ENCODE measurements at regions not wholly inside any gene's neighbourhood (a gene's known extent, or its start where the extent isn't known, plus 50 kb on each side); places are given as distances from the start of the nearest gene placed in this dataset.
"Not testable (repeated sequence)": the region's sequence is repeated elsewhere in the genome, so short reads cannot be mapped to it uniquely, and the experiment has no call there.

DNA sequence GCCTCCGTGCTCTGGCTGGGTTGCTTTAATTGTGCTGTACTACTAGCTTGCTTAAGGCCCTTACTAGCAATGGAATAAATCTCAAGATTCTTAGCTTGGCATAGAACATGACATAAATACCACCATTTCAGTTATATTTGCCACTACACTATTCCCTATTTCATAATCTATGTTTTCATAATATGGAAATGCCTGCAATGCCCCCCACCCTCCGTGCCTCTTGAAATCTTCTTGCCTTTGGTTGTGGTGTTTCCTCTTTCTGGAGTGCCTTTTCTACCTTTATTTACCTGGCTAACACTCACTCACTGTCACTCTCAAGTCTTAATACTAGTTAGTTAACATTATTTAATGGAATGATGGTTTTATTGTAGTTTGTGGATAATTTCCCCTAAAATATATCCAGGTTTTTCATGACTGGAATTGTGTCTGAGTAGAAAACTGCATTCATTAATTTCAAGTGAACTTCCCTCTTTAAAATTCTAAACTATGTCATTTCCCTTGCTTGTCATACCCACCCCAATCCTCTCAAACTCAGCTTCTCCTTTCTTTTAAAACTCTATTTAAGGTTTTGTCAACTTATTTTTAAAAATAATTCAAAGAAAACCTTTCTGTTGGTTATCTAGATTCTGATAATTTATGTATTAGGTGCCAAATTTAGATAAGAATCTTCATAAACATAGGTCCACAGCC, 521.7 kb upstream of the DAB2 start:
- no peak for DNase-seq

DNA sequence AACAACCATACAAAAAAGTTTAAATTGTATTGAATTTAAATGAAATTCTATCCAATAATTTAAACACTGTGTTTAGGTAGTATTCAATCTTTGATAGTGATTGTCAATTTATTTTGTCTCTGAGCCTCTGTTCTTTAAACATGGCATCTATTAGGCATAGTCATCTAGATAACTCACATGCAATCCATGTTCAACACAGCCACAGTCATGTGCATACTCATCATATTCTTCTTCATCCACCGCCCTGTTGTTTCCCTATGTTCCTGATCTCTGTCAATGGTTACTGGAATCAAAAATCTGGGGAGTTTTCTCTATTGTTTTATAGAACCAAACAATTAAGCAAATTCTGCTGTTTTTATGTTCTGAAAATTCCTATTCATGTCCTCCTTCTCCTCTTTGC, 521.1 kb upstream of the DAB2 start:
- DNase-seq: no peak

DNA sequence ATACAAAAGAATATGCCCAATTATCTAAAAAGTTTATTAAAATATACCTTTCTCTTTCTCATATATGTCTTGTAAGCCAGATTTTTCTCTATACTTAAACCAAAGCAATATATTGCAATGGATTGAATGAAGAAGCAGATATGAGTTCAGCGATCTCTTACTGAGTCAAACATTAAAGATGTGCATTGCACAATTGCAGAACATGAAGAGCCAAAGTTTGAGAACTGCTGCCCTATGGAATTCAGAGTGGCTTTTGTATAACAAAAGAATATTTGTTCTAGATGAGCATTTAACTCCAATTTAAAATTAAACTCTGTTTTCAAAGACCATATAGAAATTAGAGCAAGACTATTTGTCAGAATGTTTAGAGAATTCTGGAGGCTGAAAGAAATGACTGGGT, 519.0 kb upstream of the DAB2 start:
- DNase-seq: no peak

DNA sequence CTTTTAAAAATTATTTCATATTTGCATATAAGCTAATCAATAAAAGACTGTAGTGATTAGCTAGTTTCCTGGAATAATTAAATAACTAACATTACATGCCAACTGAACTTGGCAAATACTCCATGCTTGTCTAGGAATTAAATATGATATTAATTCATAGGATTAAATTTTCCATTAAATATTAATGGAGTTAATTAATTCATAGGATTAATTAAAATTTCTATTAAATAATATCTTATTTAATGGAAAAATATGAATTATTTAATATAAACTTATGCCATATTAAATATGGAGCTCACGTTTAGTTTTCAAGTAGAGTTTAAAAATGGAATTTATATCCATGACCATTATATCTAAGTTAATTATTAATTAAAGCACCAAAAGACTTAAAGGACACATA, 517.8 kb upstream of the DAB2 start:
- DNase-seq: no peak

DNA sequence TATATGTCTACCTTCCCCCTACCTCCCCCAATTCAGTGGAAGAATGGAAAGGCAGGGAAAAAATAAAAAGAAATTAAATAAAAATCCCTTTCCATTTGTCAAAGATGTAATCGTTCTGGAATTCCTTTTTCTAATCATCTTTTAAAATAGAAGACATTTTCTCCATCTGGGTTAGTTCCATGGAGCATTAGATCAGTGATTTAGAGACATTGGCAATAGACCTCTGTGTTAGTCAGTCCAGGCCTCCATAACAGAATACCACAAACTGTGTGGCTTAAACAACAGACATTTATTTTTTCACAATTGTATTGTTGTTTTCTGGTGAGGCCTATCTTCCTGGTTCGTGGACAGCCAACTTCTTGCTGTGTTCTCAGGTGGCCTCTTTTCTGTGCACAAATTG, 516.6 kb upstream of the DAB2 start:
- DNase-seq: no peak

DNA sequence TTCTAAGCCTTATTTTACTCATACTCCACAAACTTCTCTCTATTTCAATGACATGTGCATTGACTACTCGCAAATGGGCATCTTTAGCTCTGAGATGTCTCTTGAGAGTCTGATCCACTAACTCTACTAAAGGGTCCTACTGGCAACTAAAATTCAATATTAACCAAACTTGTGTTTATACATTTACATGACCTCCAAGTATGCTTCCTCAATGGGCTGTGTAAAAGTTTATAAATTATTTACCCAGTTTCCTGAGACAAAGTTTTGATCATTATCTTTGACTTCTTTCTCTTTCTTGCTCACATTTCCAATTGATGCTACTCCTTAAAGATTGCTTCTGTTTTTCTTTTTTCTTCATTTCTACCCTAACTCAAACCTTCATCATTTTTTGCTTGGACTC, 510.1 kb upstream of the DAB2 start:
- no peak for DNase-seq

DNA sequence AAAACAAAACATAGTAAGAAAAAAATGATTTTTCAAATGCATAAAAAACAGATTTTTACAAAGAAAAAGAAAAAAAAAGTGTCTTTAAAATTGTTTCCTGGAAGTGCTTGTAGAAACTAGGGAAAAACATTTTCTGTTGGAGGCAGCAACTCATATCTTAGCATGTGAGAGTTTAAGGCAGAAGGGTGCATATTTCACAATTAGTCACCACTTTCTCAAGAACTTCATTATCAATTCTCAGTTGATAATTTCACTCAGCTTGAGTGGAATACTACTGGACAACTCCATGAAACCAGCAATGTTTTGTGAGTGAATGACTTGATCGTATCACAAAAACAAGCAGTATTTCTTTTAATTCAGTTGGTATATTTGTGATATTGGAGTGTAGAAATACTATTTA, 508.3 kb upstream of the DAB2 start:
- DNase-seq: no peak

DNA sequence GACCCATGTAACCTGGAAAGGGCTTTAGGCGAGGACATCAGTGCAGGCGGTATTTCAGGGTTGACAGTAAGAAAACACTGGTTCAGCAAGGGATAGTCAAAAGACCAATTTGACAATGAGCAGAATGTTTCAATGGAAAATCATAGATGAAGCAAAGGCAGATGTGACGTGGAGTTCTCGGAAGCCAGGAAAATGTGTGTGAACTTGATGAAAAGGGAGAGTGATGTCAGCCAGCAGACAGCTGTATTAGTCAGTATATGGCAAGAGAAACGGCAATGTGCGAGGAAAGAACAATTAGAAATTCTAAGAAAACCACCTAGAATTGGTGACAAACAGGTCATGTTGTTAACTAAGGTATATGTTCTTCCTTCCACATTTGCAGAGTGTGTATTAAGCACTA, 503.9 kb upstream of the DAB2 start:
- DNase-seq: no peak

DNA sequence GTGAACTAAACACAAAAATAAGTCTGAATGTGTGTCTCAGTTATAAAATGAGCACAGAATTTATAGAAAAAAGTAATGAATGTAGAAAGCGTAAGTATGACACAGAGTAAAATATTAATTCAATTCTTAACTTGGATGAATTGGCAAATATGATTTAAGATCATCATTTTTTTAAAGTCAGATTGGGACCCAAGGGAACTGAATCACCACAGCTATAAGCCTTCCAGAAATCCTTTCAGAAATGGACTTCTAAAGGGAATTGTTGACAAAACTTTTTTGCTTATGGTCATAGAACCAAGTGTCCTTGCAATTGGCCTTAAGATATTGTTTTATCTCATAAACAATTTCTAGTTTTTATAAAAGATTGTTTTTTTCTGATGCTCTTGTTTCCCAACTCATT, 495.1 kb upstream of the DAB2 start:
- no peak for DNase-seq

DNA sequence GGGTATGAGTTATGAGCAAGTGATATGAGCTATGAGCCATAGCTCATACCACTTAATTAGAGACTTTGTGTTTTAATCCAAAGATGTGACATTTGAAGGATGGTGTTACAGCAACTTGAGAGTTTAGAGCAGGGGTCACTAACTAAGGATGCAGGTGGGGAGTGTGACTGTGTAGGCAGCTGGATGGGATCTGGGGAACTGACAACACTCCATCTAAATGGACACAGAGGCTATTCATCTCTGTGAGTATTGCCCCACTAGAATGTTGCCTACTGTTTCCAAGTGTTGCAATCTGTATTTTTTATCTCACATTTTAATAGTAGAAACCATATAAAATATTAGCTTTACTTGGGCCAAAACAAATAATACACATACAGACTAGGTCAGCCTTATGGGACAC, 488.1 kb upstream of the DAB2 start:
- no peak for DNase-seq

DNA sequence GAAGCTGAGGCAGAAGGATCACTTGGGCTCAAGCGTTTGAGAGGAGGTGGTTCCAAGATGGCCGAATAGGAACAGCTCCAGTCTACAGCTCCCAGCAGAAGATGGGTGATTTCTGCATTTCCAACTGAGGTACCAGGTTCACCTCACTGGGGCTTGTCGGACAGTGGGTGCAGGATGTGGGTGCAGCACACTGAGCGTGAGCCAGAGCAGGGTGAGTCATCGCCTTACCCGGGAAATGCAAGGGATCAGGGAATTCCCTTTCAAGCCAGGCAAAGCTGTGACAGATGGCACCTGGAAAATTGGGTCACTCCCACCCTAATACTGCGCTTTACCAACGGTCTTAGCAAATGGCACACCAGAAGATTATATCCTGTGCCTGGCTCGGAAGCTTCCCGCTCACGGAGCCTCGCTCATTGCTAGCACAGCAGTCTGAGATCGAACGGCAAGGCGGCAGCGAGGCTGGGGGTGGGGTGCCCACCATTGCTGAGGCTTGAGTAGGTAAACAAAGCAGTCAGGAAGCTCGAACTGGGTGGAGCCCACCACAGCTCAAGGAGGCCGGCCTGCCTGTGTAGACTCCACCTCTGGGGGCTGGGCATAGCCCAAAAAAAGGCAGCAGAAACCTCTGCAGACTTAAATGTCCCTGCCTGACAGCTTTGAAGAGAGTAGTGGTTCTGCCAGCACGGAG, 482.6 kb upstream of the DAB2 start:
- not testable (repeated sequence) for DNase-seq

DNA sequence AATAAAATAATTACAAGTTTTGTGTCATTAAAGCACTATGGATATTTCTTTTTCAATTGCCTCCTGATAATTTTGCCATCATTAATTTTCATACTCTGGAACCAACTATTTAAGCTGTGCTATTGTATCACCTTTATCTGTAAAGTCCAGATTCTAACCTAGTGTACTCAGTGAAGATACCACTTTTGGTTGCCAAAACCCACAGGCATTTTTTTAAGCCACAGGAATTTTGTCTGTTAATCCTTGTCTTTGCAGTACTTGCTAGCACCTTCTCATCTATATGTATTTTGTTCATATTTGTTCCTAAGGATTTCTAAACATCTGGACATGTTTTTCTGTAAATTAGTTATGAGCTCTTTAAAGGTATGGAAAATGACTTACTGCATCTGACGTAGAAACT, 481.4 kb upstream of the DAB2 start:
- DNase-seq: no peak

DNA sequence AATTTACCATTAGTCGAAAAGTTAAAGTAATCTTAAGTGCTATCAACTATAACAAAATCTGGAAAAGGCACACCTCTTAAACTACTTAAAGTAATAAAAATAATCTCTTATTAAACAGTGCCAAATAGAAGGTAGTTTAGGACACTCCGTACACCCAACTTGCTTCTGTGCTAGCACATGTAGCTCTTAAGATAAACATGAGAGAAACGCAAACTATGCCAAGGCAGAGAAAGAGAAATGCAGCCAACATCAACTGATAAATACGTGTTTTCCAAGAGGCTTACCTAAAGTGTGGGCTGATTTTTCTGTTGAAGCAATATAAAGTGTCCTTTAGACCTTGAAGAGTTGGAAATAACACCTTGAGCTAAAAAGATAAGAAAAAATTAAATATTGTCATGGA, 480.6 kb upstream of the DAB2 start:
- no peak for DNase-seq

DNA sequence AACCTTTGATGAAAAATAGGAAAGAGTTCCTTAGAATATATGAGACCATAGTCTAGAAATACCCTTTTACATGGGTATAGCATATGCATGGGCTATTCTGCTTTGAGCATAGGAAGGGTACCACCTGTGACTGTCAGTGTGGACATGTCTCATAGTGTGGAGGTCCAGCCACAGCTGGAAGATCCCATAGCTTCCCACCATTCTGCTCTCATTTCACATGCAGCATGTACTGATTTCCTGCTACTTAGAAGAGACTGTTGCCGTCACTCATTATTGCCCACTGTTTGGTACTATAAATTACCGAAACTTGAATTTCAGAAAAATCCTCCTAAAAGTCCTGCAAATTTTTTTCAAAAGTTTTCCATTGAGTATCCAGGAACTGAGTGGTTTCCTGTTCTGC, 477.8 kb upstream of the DAB2 start:
- no peak for DNase-seq

DNA sequence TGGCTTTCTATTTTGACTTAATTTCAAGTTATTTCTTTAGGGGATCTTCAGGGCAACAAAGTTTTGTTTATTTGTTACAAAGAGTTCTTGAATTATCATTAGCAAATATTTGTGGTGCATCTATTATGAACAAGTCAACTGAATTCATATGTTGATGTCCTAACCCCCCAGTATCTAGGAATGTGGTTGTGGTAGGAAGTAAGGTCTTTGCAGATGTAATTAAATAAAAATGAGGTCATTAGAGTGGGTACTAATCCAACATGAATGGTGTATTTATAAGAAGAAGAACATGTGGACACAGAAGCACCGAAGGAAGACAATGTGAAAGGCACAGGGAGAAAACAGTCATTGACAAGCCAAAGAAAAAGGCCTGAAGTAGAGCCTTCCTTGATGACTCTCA, 474.0 kb upstream of the DAB2 start:
- no peak for DNase-seq

DNA sequence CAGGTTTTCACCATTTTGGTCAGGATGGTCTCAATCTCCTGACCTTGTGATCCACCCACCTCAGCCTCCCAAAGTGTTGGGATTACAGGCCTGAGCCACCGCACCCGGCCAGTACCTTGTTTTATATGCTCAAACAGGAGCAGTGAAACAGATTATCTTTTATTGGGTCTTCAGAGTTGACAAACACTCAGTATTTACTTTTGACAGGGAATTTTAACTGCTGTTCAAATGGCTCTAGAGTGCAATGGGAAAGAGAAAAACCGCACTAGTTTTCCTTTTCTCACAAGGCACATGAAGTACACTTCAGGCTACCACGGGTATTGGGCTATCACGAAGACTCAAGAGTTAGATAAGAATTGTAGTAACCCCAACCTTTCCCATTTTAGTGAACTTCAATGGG, 471.9 kb upstream of the DAB2 start:
- DNase-seq: no peak

DNA sequence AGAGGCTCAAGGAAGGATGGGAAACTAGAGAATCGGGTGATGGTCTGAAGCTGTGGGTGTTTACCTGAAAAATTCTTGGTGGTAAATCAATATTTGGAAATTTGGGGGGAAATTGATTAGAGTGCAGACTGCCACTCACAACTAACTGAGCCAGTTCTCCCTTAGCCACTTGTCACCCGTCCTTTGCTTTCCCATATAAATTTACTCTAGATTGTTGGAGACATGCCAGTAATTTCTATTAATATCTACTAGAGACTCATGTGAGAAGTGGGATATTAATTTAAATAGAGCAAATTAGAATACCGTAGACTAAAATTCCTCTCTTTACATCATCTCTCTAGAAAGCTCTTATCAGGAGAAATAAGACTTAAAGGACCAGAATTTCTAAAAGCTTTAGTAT, 471.3 kb upstream of the DAB2 start:
- DNase-seq: no peak

DNA sequence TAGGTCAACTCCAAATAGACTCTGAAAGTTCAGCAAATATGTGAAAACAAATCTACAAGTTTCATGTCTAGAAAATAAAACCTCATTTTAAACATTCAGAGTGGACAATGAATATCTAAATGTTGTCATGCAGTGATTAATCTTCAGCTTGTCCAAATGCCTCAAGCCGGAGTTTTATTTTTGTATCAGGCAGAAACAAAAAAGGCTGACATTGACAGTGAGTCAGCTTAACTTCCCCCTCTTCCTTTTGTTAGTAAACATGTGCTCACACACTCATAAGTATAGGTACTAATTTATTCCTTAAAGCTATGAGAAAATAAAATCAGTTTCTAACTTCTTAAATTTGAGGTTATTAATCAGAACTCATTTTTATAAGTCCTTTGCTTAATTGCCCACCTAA, 467.9 kb upstream of the DAB2 start:
- DNase-seq: no peak

DNA sequence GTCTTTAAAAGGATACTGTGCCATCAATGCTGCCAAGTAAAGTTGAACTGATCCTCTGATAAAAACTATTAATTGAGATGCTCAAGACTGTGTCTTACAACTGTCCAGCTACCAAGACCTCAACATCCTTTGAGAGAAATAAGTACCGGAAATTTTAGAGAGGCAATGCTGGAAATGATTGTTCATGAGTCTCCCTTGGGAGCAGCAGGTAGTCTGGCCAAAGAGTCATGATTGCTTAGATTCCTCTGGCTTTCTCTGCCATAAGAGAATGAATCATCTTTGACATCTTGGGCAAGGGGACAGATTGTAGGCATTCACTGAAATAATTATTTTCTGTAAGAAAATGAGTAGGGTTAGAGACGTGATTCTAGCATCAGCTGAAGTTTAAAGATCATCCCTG, 466.6 kb upstream of the DAB2 start:
- DNase-seq: no peak

DNA sequence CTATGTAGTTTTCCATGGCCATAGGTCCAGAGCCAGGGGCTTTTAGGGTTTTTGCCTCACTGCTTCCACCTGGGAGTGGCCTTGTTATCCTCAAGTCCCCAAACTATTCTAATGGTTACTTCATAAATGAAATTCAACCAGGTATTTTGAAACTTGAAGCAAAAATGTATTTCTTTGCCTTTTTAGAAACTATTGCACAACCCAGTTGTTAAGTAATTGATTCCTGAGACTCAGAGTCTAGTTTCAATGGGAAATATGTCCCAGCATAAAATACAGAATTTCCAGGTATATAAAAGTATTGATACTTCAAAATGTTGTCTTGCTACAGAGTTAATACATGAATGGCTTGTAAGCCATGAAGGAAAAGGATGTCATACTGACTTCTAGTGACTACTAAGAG, 456.2 kb upstream of the DAB2 start:
- no peak for DNase-seq

DNA sequence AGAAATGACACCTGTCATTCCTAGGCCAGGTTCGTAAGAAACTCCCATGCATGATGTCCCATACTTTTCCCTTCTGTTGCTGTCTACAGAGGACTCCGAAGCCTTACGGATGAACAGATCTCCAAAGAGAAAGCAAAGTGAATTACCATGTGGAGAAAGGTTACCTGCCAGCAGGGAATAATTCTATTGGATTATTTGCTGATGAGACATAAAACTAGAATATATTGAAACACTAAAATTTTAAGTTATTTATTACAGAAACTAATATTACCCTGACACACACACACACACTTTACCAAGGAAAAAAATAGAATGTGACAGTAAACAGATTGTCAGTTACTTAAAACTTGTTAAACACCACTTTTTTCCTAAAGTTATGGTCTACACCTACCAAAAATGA, 452.7 kb upstream of the DAB2 start:
- DNase-seq: no peak

DNA sequence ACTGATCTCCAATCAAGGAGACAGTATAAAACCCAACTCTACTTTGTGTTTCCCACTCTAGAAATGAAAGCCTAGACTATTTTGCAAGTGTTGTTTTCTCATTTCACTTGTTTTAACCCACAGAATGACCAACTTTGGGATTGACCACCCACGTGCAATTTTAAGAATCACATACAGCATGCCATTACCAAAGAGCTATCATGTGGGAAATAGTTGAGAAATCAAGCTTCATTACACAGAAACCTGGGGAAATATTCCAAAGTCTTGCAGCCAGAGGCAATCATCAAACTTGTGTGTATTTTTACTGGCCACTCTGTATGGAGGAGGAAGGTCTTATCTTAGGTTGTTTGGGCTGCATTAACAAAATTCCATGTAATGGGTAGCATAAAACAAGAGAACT, 451.4 kb upstream of the DAB2 start:
- no peak for DNase-seq

DNA sequence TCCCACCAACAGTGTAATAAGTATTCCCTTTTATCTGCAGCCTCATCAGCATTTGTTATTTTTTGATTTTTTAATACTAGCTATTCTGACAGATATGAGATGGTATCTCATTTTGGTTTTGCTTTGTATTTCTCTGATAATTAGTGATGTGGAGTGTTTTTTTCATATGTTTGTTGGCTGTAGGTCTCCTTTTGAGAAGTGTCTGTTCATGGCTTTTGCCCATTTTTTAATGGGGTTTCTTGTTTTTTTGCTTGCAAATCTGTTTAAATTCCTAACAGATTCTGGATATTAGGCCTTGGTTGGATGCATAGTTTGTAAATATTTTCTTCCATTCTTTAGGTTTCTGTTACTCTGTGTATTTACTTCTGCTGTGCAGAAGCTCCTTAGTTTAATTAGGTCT, 445.4 kb upstream of the DAB2 start:
- no peak for DNase-seq

DNA sequence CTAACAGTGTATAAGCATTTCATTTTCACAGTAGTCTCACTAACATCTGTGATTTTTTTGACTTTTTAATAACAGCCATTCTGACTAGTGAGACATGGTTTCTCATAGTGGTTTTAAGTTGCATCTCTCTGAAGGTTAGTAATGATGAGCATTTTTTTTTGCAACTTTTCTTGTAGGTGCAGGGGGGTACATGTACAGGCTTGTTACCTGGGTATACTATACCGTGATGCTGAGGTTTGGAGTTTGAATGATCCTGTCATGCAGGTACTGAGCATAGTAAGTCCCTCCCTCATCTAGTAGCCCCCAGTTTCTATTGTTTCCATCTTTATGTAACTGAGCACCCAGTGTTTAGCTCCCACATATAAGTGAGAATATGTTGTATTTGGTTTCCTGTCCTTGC, 444.6 kb upstream of the DAB2 start:
- DNase-seq: no peak

DNA sequence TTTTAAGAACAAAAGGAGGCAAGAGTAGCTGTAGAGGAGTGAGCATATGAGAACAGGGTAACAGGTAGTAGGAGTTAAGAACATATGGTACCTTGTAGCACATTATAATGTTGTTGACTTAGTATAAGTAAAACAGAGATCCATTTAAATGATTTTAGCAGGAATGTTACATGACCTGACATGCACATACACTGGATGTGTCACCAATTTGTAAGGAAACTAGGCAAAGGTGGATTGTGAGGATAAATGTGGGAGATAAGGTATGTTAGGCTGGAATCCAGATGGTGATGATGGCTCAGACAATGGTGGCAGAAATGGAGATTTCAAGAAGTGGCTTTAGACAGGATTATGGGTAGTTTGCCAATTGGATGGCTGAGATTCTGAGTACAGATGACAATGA, 443.1 kb upstream of the DAB2 start:
- DNase-seq: no peak
